Stimulated activated CD8-positive, alpha-beta memory T cell treated with anti-CD3 and anti-CD28 coated beads, Interleukin-12 subunit alpha, Interleukin-12 subunit beta, amount 100 ng/mL, for 1 hour (primary cell): ENCODE measurements at regions not wholly inside any gene's neighbourhood (a gene's known extent, or its start where the extent isn't known, plus 50 kb on each side); places are given as distances from the start of the nearest gene placed in this dataset.
"Not testable (repeated sequence)": the region's sequence is repeated elsewhere in the genome, so short reads cannot be mapped to it uniquely, and the experiment has no call there.

Source experiments
- DNase-seq: peaks from one replicate; pipeline ENCODE4 v3.0.0-alpha.2; 2020; ENCODE audit warnings: low read depth

DNA sequence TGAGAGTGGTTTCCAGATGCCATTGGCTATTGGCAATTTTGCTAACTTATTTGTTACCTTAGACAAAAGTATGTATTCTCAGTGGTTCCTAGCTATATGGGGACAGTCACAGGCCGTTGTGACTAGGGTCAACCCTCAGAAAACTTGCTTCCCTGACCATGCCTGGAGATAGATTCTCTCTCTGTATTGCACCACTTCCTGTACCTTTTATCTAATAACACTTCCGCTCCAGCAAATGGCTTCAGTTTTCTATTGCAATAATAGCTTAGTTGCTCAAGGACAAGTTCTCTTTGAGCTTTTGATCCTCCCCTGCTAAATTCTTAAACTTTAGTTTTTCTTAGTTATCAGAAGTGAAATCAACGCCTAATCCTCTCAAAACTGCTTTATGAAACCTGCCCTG is 338.0 kb downstream of the RMST start:
- DNase-seq, result no peak

DNA sequence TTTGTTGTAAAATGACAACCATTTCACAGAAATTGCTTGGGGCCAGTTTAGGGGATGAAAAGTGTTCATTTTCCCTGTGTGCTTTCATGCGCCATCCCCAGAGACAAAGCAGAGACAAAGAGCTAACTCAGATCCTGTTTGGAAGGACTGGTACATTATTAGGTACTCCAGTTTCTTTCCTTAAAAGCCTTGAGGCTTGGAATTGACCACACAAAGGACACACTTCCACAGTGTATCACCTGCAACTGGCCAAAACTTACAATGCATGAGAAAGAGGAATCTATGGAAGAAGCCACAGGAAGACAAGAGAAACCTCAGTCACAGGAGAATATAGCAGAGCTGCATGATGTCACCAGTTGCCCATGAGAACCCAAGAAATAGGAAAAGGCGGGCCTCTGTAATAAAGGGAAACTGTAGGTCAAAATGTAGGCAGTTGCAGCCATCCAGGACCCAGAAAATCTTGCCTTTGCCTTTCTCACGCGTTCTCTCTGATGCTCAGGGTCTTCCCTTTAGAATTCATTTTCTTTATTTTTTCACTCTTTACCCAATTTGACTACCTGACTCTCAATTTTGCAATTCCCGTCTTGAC is 339.0 kb downstream of the RMST start:
- DNase-seq, result no peak

DNA sequence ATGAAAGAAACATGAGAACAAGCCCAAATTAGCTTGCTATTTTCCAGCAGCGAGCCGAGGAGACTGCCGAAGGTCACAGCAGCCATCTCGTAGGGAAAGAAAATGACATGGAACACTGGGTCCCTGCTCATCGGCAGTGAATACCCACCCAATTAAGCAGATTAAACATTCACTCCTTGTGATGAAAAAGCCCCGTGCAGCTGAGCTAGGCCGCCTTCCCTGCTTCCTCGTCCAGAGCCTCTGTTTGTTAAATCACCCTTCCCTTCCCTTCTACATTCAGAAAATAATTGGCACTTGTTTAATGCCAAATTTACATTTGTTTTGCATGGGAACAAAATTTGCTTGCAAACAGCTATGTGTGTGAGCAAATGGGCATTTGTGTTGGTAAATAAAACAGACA is 342.5 kb downstream of the RMST start:
- DNase-seq, result no peak

DNA sequence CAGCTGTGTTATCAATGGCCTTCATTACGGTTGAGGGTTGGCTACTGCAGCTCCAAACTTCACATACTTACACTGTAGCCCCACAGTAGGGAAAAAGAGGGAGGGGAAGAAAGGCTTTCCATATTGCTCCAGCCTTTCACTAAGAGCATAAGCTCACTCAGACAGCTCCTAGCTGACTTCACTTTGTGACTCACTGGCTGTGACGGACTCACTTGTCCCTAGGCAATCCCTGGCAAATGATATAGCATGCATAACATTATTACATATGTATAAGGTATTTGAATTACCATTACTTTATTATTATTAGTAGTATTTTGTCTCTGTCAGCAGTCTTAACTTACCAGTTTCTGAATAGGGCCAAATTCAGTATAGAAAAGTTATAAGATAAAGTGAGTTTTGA is 350.7 kb downstream of the RMST start:
- DNase-seq, result no peak

DNA sequence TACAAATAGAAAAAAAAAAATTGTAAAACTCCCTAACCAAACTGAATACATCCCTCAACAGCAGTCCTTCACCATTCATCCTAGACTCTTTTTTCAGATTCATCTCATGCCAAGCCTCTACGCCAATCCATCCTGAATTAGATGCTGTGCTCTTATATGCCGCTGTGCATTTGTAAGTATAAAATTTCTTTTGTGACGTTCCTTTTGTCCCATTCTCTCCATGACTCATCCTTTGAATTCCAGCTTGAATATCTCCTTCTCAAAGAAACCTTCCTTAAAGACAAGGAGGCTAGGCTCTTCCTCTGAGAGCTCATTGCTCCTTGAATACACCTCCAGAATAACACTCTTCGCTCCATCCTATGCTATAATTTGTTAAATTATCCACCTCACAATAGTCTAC is 359.2 kb downstream of the RMST start:
- no peak for DNase-seq

DNA sequence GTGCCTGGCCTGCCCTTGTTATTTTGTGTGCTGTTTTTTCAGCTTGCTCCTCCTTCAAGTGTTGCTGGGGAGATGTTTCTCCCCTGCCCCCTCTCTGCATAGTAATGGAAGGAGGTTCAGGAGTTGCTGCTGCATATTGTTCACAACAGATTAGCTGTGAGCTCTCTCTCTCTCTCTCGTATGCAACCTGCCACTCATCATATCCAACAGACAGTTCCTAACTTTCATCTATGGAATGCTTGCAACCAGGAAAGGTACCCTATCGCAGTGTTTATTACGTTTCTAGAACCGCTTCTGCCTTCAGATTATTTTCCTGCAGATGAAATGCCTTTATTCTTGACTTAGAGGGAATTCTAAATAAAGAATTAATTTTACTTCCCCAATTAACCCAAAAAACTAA is 372.9 kb downstream of the RMST start:
- no peak for DNase-seq

DNA sequence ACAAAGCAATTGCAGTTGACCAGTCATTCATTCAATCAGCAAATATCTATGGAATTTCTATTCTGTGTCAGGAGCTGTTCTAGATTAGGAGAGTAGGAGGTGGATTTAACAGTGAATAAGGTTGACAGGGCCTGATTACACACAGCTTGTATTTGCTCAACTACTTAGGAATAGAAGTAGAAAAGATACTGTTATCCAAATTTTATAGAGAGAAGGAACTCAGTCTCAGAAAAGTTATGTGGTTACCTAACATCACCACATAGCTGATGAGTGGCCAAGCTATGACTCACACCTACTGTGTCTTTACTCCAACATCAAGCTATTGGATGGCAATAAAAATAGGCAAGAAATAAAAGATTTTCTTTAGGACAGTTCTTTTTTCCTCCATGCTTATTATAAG is 374.8 kb downstream of the RMST start:
- no peak for DNase-seq

DNA sequence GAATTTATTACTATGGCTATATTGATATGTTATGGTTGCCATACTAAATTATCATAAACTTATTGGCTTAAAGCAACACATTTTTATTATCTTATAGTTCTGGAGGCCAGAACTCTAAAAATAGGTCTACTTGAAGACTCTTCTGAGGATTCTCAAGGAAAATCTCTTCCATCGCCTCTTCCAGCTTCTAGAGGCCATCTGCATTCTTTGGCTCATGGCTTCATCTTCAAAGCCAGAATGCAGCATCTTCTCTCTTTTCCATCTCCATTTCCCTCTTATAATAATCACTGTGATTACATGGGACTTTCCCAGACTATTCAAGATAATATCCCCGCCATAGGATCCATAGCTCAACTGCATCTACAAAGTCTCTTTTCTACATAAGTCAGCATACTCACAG is 385.4 kb downstream of the RMST start:
- no peak for DNase-seq

DNA sequence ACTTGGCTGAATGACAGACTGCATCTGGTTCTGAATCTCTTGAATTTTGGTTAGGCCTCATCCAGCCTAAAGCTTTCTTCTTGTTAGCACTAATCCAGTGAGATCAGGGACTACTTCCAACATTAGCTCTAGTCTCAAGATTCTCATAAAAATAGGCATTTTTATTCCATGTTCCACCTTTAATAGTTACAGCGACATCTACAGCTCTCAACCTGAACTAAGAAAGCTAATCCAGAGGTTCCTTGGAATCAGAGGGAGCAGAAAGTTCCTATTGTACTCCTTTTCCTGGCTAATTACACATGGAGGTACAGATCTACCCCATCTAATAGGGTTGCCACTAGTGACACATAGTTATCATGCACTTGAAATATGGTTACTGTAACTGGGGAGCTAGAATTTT is 391.9 kb downstream of the RMST start:
- no peak for DNase-seq

DNA sequence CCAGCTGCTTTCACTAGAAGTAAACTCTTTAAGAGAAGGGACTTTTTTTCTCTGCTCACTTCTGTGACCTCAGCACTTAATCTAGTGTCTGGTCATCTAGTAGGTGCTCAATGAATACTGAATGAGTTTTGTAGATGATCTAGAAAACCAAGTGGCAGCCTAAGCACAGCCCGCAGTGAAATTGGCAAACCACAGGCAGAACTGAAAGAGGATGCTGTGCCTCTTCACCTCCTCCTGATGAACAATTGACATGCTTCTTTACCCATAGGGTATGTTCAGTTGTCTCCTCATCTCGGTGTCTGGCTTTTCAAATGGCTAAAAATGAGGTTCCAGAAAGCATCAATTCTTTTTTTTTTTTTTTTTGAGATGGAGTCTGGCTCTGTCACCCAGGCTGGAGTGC is 399.5 kb downstream of the RMST start:
- DNase-seq, result no peak

DNA sequence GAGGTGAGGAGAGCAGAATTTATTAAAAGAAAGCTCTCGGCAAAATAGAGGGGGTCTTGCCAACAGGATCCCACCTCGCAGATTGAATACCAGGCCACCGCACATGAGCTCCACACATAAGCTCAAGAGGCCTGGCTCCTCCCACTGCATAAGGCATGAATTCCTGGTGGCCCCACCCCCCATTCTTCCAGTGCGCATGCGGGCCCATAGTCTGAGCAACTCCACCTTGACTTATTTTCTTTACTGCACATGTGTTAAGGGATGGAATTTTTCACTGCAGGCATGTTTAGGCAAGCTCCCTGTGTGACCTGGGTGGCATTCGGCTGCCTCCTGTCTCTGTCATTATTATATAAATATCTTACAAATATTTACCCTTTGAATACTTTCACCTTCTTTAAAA is 412.5 kb downstream of the RMST start:
- no peak for DNase-seq

DNA sequence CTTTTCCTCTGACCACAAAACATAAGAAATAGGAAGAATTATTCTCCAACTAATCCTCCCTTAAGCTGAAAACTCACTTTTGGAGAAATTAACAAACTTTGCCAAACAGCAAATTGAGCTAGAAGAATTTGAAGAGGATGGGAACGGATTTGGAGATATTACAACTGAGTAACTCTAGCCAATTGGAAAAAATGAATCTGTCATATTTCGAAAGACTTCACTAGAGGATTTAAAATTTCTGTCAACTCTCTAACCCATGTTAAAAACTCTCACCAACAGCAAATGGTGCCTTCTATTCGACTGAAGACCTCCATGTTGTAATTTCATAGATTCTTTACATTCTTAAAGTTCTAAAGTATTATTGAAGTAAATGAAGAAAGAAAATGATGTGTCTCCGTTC is 414.2 kb downstream of the RMST start:
- no peak for DNase-seq

DNA sequence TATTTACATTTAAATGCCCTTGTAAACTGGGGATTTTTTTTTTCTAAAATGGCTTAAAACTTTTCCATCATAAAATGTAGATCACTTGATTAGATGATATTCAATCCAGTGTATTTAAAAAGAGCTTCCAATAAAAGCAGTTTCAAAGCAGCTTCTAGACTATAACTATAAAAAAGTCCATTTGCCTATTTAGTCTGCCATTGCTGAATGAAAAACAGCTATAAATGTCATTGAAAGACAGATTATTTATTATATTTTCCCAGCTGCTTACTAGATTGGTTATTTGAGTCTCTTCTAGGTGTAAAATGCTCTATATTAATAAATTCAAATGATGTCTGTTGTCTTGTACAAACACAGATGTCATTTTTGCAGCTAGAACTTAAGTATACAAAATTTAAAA is 414.8 kb downstream of the RMST start:
- DNase-seq, result no peak

DNA sequence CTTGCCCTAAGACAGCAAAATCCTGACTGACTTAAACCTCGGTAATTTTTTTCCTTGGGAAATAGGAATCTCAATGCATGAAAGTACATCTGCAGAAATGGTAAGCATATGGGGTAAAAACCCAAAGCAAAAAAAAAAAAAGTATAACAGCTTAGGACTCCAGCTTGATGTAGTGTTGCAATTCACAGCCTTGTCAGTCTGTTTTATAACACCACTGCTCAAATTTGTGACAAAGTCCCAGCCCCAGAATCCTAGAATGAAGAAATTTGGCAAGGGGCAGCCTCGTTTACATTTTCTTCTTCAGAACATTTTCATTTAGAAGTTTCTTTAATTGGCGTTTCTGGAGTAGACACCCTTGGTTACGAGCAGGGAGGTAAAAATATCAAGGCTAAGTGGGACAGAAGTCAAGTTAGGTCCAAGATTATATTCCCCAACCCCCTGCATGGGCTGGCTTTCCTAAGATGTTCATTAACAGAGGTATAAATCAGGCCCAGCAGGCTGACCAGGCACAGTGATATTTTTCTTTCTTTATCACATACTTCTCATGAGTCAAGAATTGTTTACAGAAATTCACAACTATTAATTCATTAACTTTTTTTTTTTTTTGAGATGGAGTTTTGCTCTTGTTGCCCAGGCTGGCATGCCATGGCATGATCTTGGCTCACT is 424.0 kb downstream of the RMST start:
- no peak for DNase-seq

DNA sequence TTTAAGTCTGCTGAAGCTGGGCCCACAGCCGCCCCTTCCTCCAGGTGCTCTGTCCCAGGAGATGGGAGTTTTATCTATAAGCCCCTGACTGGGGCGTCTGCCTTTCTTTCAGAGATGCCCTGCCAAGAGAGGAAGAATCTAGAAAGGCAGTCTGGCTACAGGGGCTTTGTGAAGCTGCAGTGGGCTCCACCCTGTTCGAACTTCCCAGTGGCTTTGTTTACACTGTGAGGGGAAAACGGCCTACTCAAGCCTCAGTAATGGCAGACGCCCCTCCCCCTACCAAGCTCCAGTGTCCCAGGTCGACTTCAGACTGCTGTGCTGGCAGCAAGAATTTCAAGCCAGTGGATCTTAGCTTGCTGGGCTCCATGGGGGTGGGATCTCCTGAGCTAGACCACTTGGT is 435.3 kb downstream of the RMST start:
- DNase-seq, result not testable (repeated sequence)

DNA sequence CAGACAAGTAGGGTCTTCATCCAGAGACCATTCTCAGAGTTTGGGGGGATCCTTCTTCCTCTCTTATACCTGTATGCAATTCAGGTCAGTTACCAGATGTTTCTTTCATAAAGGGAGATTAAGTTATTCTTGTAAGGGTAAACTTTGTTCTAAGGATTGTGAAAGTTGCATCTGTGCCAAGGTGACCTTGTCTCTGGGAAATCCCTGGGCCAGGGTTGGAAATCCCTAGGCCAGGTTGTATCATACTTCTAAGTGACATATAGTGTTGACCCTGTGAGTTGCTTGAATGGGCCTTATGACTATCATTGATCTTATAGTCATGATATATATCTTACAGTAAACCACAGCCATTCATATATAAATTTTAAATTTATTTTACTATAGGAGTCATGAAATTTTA is 436.9 kb downstream of the RMST start:
- DNase-seq, result no peak

DNA sequence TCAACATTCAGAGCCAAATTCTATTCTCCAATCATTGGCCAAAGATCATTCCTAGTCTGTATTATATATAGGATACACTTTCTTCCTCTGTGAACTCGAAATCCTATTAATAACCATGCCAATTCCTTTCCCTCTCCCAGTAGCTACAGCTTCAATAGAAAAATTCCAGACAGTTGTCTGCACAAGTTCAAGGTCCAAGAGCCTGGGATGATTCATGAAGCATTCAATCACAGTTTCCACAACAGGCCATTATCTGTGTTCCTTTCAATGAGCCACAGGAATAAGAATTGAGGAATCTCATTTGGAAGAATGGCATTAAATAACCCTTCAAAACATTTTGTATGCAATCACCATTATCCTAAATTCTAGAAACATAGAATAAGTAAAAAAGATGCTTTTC is 437.4 kb downstream of the RMST start:
- DNase-seq, result no peak

DNA sequence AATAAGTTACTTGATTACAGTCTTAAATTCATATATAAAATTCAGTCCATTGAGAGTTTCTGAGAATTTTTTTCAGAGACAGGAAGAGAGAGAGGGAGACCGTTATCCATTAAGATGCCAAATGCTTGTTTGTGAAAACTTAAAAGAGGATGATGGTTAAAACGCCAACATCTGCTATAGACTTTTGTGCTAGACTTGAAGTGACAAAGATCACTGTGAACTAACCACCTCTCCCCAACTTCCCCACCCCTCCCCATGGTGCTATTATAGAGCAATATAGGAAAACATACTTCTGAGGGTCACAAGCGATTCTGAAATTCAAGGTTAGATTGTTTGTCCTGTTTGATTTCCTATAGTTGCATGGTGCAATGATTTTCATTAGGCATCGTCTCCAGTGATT is 440.8 kb downstream of the RMST start:
- DNase-seq, result no peak

DNA sequence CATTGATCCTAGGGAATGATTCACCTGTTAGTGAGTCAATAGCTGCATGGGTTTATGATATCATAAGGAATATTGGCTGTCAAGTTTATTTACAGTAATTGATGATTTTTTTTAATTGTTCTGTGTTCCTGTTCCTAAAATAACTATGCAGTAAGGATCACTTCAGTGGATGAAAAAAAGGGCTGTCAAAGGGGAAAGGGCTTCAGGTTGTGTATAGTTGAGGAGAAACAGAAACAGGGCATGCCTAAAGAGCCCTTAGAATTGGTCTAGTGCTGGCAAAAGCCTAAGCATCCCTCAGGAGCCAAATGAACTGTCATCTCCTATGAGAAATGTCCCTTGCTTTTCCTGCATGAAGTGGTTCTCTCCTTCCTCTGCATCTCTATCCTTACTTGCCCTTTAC is 444.9 kb downstream of the RMST start:
- DNase-seq, result no peak

DNA sequence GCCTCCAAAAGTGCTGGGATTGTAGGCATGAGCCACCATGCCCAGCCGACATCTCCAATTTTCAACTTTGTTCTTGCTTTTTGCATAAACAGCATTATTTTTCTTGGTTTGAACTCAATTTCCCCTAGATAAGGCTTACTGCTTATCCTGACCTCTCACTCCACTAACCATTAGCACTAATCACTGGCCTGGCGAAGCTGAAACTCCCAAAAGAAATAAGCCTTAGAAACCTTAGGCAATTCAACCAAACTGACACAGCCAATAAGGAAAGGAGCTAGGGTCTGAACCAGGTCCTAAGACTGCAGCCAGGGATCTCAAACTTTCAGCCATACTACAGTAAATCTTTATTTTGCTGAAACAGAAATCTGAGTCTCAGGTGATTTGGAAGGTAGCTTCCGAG is 448.0 kb downstream of the RMST start:
- no peak for DNase-seq

DNA sequence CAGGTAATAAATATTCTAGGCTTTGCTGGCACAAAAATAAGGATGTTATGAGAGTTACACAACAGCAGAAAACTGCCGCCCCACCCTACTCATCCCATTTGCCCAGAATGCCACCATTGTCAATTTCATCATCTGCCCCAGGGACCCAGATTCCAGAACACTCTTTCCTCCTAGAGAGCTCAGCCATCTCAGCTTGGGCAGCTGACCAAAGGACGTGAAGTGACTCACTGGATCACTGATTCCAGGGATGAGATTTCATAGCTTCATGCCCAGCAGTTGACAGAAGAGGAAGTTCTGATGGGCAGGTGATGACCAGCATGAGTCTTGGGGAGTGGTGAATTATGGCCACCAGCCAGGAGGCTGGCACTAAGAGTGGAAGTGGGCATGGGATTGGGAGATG is 450.3 kb downstream of the RMST start:
- DNase-seq, result no peak

DNA sequence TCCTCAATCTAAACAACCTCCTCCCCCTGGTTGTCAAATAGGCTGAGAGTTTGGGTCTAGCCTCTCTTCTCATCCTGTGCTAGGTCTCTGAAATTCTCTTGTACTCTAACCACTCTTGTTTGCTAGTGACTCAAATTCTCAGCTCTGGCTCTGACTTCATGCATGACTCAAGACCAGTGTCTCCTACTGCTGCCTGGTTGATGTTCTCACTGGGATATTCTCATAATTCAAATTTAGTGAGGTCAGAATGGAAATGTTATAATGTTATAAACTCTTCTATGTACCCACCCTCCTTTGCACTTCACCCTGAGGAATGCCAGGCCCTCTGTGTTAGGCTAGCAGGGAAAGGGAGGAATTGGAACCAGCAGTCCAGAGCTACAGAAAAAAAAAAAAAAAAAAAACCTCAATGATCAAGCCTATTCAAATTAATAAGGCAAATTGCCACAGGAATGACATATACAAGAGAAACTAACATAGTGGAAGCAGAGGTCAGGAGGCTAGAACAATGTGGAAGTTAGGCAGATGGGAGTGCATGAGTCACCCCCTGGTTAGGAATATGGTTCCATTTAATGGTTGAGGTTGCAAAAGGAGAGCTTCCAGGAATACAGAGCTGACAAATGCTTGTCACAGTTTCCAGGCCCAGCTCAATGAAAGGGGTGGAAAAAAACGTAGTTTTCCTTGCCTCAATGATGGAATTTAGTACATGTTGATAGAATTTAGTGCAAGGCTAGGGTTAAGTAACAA is 459.5 kb downstream of the RMST start:
- DNase-seq, result no peak

DNA sequence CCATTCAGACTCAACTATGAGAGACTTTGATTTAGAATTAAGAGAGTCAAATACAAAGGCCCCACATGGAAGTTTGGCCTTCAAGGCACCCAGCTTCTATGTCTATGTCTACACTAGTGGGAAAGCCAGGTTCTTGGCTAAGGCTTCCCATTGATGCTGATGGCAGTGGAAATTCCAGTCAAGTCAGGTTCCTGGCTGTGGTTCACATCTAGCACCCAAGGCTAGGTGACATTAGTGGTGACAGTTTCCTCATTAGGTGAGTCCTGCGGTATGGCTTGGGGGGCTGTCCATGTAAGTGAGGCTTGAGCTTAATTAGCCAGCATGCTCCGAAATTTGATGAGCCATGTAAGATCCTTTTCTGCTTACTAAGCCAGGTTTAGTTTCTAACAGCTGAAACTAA is 460.9 kb downstream of the RMST start:
- no peak for DNase-seq

DNA sequence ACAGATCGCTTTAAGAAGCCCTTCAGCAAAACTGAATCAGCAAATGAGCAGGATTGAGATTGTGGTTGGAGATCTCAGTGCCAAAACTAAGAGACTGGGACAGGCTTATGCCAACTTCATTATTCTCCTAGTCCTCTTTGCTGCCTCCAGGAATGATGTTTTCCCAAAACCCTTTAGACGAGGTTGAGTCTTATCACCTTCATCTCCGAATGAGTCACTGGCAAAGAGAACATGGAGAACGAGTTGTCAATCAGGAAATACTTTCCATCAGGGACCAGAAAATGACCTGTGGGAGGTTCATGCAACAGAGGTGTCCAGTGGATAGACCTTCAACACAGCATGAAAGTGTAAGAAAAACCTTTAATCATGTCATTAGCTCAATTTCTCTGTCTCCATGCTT is 461.5 kb downstream of the RMST start:
- DNase-seq, result no peak
